IPS-18a (cell line): ENCODE measurements at regions not wholly inside any gene's neighbourhood (a gene's known extent, or its start where the extent isn't known, plus 50 kb on each side); places are given as distances from the start of the nearest gene placed in this dataset.

ENCODE experiments used
- H3K27ac ChIP-seq: one replicate; pipeline ENCODE4 v1.5.1; 2013; ENCODE audit warnings: low read length
- H3K27me3 ChIP-seq: one replicate; pipeline ENCODE4 v1.6.1; 2013; ENCODE audit warnings: mild to moderate bottlenecking, low read length; ENCODE audit not compliant: control insufficient read depth, insufficient read depth
- H3K36me3 ChIP-seq: one replicate; pipeline ENCODE4 v1.6.1; 2013; ENCODE audit warnings: low read depth, low read length; ENCODE audit not compliant: control insufficient read depth
- H3K4me1 ChIP-seq: one replicate; pipeline ENCODE4 v1.6.1; 2013; ENCODE audit warnings: low read depth, low read length; ENCODE audit not compliant: control insufficient read depth
- H3K4me3 ChIP-seq: one replicate; pipeline ENCODE4 v1.5.1; 2013; ENCODE audit warnings: low read length
- H3K9ac ChIP-seq: one replicate; pipeline ENCODE4 v1.6.1; 2013; ENCODE audit warnings: mild to moderate bottlenecking, low read length, moderate library complexity
- H3K9me3 ChIP-seq: one replicate; pipeline ENCODE4 v1.6.1; 2013; ENCODE audit warnings: low read depth, low read length; ENCODE audit not compliant: control insufficient read depth

DNA sequence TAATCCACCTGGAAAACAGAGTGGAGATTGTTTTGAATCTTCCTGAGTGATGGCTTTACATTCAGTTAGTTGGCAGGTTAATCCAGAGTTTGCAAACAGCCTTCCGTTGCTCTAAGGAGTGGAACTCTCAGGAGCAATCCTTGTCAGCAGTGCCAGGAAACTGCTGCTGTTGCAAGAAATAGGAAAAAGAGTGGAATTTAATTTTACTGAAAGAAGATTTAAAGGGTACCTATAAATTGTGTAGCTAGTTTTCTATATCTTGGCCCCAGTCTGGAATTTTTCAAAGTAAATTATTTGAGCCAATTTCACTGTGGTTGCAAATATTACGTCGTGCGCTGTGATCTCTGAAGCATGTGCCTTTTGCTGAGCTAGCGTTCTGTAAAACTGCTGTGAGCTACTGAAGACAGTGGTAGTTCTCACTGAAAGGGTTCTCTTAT lies 55.5 kb upstream of the SLC5A12 start:
- Histone ChIP-seq H3K27ac (no peak overlapping the region), H3K9ac (no peak overlapping the region), H3K4me3 (no peak overlapping the region), H3K36me3 (no peaks in the 10 kb centered on the region), H3K4me1 (no peaks in the 10 kb centered on the region), H3K27me3 (no peaks in the 10 kb centered on the region), H3K9me3 (no peaks in the 10 kb centered on the region)

DNA sequence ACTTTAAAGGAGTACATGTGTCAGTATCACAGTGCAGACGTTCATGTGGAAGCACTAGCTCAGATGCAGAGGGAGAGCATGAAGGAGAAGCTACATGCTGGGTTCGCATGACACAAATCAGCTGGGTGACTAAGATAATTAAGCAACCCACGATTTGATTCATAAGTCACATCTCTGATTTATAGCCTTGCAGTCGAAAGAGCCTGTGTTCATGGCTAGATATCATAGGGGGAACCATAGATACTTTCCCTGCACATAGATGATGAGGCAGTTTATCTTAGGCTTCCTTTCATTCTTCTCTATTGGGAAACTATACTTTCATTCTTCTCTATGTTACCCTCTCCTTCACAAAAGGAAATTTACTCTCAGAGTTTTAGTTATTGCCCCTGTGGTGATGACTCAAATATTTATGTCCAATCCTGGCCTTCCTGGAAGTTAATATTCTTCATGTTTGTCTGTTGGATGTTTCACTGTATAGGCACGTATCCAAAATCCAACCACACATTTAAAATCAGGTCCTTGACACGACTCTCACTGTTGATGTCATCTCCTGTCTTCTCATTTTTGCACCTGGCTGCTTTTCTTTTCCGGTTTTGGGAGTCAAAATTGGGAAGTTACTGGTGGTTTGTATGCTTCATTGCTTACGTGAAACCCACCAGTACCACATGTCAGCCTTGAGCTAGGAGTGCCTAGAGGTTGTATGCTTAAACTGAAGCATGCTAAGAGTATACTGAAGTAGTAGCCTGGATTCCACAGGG lies 56.3 kb upstream of the SLC5A12 start:
- H3K4me1 ChIP-seq, result no peaks in the 10 kb centered on the region
- no peaks in the 10 kb centered on the region for H3K27me3 ChIP-seq
- no peak overlapping the region for H3K9ac ChIP-seq
- no peaks in the 10 kb centered on the region for H3K9me3 ChIP-seq
- H3K36me3 ChIP-seq, result no peaks in the 10 kb centered on the region
- no peak overlapping the region for H3K27ac ChIP-seq
- H3K4me3 ChIP-seq, result no peak overlapping the region

DNA sequence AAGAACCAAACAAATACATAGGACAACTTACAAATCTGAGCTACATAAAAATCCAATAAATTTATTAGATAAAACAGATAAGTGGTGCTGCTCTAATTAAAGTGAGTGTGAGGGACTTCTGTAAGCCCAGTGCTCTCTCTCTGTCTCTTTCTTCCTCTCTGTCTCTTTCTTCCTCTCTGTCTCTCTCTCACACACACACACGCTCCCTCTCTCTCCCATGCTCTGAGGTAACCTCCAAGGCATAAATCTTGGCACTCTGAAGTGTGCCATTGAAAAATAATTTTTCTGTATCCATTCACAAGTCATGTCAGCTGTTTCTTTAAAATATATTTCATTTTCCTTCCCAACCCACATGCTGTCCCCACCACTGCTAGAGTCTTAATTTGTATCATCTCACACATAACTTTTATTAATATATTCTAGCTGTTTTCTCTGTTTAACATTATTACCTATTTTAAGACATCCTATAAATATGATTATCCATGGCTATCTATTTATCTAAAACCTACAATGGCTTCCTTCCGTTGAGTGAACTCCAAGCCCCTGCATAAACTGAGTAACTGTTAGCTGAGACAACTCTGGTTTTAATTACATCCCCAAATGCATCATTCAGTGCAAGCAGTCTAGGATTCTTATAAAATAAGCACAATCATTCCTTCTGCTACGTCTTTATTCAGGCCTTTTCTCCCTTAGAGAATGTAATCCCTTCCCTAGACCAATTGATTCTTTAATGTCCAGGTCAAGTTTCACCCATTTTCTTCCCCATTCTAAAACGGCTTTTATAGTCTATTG lies 57.4 kb upstream of the SLC5A12 start:
- H3K9me3 ChIP-seq, result peaks cover 10% of the 10 kb centered on the region
- H3K27me3 ChIP-seq, result no peaks in the 10 kb centered on the region
- no peak overlapping the region for H3K27ac ChIP-seq
- no peak overlapping the region for H3K9ac ChIP-seq
- H3K4me1 ChIP-seq, result no peaks in the 10 kb centered on the region
- no peak overlapping the region for H3K4me3 ChIP-seq
- no peaks in the 10 kb centered on the region for H3K36me3 ChIP-seq

DNA sequence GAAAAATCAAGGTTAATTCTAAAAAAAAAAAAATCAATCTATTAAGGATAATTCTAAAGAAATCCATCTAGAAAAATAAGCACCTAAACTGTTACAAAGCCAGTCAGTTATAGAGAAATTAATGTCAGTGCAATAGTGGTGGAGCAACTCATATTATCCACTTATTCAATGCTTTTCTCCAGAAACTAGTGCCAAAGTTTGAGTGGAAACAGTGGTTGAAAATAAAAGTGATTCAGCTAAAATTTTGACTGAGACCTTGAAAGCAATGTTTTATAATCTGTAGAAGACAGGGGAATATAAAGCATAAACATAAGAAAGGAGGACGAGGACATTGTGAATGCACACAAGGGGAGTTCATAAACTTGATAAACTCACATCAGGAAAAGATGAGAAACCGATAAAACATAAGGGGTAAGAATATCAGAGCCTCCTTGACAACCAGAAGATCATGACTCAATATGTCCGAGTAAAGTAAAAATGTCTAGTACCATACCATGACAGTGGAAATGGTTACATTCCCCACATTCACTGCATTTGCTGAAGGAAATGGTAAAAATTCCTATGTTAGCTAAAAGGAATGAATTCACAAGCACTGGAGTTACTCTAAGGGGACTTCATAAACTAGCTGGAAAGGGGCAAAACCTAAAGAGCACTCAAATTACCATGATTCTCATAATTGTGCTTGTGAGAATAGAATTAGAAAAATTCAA lies 58.7 kb upstream of the SLC5A12 start:
- Histone ChIP-seq H3K4me3 (no peak overlapping the region), H3K9ac (no peak overlapping the region), H3K27ac (no peak overlapping the region), H3K27me3 (no peaks in the 10 kb centered on the region), H3K36me3 (no peaks in the 10 kb centered on the region), H3K4me1 (no peaks in the 10 kb centered on the region), H3K9me3 (peaks cover 16% of the 10 kb centered on the region)

DNA sequence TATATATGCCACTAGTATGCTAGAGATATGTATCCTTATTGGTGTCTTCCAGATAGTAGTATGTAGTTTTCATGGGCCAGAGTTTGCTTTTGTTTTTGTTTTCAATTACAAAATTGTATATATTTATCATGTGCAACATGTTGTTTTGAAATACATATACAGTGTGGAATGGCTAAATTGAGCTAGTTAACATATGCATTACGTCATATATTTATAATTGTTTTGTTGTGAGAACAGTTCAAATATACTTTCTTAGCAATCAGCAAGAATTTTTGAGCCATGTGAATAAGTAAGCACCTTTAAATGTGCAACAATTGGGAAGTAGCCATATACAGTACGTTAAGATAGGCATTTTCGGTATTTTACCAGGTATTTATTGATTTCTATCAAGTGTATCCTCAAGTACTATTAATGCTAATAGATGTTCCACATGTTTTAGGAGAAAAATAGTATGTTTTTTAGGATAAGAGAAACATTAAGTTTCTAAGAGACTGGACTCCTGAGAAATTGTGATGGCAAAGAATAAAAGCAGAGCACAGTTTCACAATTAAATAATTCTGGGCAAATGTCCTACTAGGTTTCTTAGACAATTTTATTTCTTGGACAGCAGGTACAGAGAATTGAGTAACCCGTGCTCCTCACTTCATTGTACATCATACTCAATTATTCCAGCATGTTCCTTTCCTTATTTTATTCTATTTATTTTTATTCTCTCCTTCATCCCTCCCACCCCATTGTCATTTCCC lies 60.5 kb upstream of the SLC5A12 start:
- Histone ChIP-seq H3K9me3 (peaks cover 16% of the 10 kb centered on the region), H3K4me1 (no peaks in the 10 kb centered on the region), H3K27ac (no peak overlapping the region), H3K27me3 (no peaks in the 10 kb centered on the region), H3K9ac (no peak overlapping the region), H3K4me3 (no peak overlapping the region), H3K36me3 (no peaks in the 10 kb centered on the region)

DNA sequence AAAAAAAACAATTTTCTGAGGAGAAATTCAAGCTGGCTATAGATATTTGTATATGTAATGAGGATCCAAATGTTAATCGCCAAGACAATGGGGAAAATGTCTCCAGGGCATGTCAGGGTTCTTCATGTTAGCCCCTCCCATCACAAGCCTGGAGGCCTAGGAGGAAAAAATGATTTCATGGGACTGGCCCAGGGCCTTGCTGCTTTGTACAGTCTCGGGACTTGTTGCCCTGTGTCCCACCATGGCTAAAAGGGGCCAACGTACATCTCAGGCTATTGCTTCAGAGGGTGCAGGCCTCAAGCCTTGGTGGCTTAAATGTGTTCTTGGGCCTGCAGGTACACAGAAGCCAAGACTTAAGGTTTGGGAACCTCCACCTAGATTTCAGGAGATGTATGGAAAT lies 62.1 kb upstream of the SLC5A12 start:
- Histone ChIP-seq H3K27ac (no peak overlapping the region), H3K4me3 (no peak overlapping the region)

DNA sequence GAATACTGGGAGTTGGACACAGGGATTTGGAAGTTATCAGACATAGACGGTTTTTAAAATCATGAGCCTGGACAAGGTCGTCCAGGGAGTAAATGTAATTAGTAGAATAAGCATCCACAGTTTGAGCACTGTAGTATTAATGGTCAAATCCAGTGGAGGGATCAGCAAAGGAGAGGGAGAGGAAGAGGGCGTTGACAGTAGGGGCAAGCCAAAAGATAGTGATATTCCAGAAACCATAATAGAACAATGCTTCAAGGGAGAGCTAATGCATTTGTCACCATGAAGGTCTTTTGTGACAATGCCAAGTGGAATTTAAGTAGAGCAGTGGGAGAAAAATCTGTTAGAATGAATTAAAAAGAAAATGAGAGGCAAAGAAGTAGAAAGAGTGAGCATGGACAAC lies 68.9 kb upstream of the SLC5A12 start:
- Histone ChIP-seq H3K9me3 (no peaks in the 10 kb centered on the region), H3K9ac (no peak overlapping the region), H3K27ac (no peak overlapping the region), H3K4me1 (no peaks in the 10 kb centered on the region), H3K4me3 (no peak overlapping the region), H3K27me3 (no peaks in the 10 kb centered on the region), H3K36me3 (no peaks in the 10 kb centered on the region)

More for the DNA sequence above, 62.1 kb upstream of the SLC5A12 start:
- no peak overlapping the region for H3K9ac ChIP-seq
- no peaks in the 10 kb centered on the region for H3K4me1 ChIP-seq
- no peaks in the 10 kb centered on the region for H3K36me3 ChIP-seq
- H3K27me3 ChIP-seq, result no peaks in the 10 kb centered on the region
- peaks cover 16% of the 10 kb centered on the region for H3K9me3 ChIP-seq

DNA sequence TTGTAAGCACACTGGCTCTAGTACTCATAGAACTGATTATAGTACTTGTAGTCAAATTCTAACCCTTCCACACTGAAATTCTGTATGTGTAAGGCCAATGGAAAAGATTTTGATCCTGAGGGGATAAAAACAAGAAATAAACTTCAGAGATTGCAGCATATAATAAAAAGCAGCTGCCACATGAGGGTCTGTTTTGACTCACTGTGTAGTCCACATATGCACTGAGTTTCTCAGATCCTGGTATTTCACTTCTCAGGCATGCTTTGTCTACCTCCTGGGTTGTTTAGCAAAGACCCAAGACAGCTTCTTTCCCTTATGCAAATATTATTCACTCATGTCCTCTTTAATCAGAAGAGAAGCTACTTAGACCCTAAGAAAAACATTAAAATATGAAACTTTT lies 71.1 kb upstream of the SLC5A12 start:
- Histone ChIP-seq H3K4me1 (no peaks in the 10 kb centered on the region), H3K36me3 (no peaks in the 10 kb centered on the region), H3K4me3 (no peak overlapping the region), H3K9me3 (no peaks in the 10 kb centered on the region), H3K9ac (no peak overlapping the region), H3K27ac (no peak overlapping the region), H3K27me3 (no peaks in the 10 kb centered on the region)

DNA sequence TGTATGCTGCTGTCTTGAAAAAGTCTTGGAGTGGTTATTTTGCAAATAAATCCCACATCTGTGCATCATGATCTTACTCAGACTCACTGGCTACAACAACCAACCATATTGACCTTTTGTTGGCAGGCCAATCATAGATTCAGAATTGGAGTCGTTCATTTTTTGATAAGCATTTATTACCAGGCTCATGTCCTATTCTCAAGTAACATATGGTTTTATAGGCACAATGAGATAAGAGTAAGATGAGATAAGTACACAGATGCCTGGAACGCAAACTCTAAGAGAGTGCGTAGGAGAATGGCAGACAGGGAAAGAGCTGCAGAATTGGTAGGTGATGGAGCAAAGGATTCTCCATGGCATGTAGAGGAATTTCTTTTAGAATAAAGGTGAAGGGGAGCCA lies 71.6 kb upstream of the SLC5A12 start:
- Histone ChIP-seq H3K27ac (no peak overlapping the region), H3K9ac (no peak overlapping the region), H3K4me3 (no peak overlapping the region), H3K9me3 (no peaks in the 10 kb centered on the region), H3K4me1 (no peaks in the 10 kb centered on the region), H3K27me3 (no peaks in the 10 kb centered on the region), H3K36me3 (no peaks in the 10 kb centered on the region)

DNA sequence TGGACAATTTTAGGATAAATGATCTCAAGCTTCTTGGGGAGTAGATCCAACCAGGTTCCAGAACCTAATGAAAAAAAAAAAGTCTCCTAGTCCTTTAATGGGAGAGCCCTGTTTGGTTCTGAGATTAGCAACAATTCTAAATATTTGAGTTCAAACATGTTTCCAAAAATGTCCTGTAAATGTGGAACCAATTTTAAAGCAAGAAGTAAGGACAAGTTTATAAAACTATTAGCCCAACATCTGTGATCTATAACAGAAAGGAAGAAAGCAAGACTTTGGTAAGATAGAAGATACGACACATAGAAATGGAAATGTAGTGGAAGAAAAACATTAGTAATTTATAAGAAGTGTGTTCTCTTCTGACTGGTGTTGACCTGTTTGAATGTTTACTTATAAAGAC lies 79.7 kb upstream of the SLC5A12 start:
- no peak overlapping the region for H3K9ac ChIP-seq
- peaks cover 4% of the 10 kb centered on the region for H3K4me1 ChIP-seq
- no peaks in the 10 kb centered on the region for H3K27me3 ChIP-seq
- no peaks in the 10 kb centered on the region for H3K36me3 ChIP-seq
- no peaks in the 10 kb centered on the region for H3K9me3 ChIP-seq
- H3K4me3 ChIP-seq, result no peak overlapping the region
- no peak overlapping the region for H3K27ac ChIP-seq

DNA sequence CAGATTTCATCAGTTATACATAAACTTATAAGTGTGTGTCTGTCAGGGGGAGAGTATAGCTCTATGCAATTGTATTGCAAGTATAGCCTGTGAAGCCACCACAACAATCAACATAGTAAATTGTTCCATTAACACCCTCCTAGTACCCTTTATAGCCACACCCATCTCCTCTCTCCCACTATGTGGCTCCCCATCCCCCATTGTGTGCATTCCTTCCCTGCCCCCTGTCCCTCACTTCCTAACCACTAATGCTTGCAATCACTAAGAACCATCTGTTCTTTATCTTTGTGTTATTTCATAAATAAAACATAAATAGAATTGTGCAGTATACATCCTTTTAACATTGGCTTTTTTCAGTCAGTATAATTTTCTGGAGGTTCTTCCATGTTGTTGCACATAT lies 83.1 kb upstream of the SLC5A12 start:
- no peak overlapping the region for H3K4me3 ChIP-seq
- peaks cover 4% of the 10 kb centered on the region for H3K4me1 ChIP-seq
- H3K9ac ChIP-seq, result no peak overlapping the region
- H3K36me3 ChIP-seq, result no peaks in the 10 kb centered on the region
- no peak overlapping the region for H3K27ac ChIP-seq
- no peaks in the 10 kb centered on the region for H3K9me3 ChIP-seq
- H3K27me3 ChIP-seq, result no peaks in the 10 kb centered on the region
